Activated gamma-delta T cell treated with Interleukin-2 at 50 U/mL for 16 hours (primary cell): ENCODE measurements at regions not wholly inside any gene's neighbourhood (a gene's known extent, or its start where the extent isn't known, plus 50 kb on each side); places are given as distances from the start of the nearest gene placed in this dataset.

Experiments
- DNase-seq: peaks from one replicate; pipeline ENCODE4 v3.0.0-alpha.2; 2020

- DNase-seq, result no peak
Observed at GRCh38 chr5:125834438-125835115, 588.6 kb upstream of the GRAMD2B start.

- DNase-seq, result no peak
Observed at GRCh38 chr5:125835293-125836172, 587.7 kb upstream of the GRAMD2B start.

DNA sequence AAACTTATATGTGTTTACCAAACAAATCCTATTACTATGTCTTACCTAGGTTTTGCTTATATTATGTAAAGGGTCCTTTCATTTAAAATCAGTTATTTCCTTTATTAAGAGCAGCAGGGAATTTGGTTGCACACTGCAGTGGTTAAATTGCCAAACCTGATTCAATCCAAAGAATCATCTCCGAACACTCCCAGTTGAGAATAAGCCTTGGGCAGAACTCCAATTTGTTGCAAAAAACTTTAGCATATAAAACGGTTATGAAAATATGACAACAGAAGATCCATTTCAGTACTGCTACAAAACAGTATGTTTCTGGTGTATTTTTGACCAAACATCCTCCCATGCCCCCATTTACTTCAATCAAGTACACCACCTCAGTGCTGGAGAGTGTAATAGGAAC is 587.0 kb upstream of the GRAMD2B start:
- no peak for DNase-seq

- no peak for DNase-seq
Observed at GRCh38 chr5:125837866-125838265, 585.3 kb upstream of the GRAMD2B start.

GRCh38 chr5:125847561-125847960 is 575.6 kb upstream of the GRAMD2B start:
- no peak for DNase-seq

DNA sequence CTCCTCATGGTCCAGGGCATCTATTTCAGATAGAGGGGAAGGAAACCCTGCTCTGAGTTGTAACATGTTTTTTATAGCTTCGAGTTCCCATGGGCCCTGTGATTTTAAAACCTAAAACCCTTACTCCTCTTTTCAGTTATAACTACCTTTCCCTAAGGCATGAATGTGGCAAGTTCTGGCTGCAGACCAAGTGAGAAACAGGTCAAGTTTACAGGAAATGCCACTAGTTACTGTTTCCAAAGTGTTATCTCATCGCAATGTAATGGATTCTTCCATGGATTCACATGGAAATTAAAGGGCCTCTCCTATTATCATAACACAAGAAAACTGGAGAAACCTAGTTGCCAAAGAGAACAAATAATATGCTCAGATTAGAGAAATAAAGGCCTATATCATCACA is 574.5 kb upstream of the GRAMD2B start:
- DNase-seq, result no peak

- DNase-seq, result no peak
Observed at GRCh38 chr5:125856949-125857348, 566.3 kb upstream of the GRAMD2B start.

GRCh38 chr5:125863579-125863978 is 559.6 kb upstream of the GRAMD2B start:
- DNase-seq, result no peak

DNA sequence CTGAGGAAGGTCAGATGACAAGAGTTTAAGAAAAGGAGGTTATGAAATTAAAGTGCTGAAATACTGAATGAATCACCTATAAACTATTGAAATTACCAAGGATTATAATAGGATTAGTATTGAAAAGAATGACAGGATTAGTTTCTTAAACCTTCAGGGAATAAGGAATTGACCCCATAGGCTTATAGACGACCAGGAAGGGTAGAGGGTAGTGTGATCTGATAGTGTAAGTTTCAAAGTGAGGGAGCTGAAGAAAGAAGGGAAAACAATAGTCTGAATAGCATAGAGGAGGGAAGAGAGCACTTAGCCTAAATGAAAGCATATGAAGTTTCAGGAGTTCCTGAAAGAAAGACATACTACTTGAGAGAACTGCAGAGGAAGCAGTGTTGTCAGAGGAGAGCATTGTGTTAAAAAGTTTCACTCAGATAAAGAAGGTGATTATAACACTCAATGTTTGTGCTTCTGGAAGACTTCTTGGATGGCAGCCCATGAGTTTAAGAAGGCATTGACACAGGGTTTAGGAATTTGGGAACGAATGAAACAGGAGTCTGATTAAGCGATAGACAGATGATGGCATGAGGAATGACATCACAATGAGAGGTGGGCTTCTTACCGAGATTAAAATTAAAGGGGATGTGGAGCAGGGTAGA is 557.9 kb upstream of the GRAMD2B start:
- no peak for DNase-seq

DNA sequence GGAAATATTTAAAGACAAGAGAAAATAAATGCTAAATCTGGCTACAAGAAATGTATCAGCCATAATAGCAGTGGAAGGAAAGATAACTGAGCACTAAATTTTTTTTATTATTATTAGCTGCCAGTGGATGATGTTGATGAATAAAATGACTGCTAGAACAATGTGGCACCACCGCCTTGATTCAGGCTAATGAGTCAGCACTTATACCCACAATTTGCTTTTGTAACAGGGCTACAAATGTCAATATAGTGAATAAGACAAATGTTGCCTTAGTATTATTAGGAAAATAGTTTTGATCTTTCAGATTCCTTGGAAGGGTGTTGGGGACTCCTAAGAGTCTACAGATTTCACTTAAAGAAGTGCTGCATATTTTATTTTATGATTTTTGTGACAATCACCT is 555.2 kb upstream of the GRAMD2B start:
- DNase-seq, result no peak

GRCh38 chr5:125870256-125870655 is 553.0 kb upstream of the GRAMD2B start:
- no peak for DNase-seq

- no peak for DNase-seq
Observed at GRCh38 chr5:125874057-125874456, 549.2 kb upstream of the GRAMD2B start.

GRCh38 chr5:125874717-125875116 is 548.5 kb upstream of the GRAMD2B start:
- DNase-seq, result no peak

- no peak for DNase-seq
Observed at GRCh38 chr5:125877248-125877647, 546.0 kb upstream of the GRAMD2B start.

GRCh38 chr5:125882061-125882460 is 541.1 kb upstream of the GRAMD2B start:
- no peak for DNase-seq

DNA sequence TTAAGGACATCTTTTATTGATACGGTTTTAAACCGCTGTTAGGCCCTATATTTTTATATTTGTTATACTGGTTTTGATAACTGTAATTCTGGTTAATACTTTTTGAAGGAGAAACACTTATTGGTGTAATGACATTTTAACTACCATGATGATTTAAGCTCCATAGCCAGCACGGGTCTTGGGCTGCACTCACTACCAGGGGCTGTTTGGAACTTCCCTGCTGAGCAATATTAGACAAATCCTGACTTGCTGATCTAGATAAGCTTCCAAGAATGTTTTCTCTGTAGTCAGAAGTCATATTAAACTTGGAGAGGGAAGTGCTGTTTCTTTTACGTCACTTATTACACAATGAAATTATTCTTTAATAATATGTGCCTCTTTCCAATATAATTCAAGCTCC is 540.0 kb upstream of the GRAMD2B start:
- DNase-seq, result no peak

DNA sequence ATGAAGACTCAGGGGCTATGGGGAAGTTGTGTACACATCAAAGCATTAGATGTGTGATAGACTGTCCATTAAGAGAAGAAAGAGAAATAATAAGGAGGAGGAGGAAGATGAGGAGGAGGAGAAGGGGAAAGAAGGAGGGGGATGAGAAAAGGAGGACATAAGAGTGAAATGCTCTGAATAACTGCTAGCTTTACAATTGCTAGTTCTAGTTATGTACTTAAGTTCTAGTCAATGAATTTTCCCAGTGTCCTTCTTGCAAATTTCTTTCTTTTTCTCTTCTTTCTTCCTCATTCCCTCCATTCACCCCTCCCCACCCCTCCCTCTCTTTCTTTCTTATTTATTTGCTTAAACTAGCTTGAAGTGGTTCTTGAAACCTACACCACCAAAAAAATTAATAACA is 534.9 kb upstream of the GRAMD2B start:
- DNase-seq, result no peak

- DNase-seq, result no peak
Observed at GRCh38 chr5:125890511-125890931, 532.7 kb upstream of the GRAMD2B start.

DNA sequence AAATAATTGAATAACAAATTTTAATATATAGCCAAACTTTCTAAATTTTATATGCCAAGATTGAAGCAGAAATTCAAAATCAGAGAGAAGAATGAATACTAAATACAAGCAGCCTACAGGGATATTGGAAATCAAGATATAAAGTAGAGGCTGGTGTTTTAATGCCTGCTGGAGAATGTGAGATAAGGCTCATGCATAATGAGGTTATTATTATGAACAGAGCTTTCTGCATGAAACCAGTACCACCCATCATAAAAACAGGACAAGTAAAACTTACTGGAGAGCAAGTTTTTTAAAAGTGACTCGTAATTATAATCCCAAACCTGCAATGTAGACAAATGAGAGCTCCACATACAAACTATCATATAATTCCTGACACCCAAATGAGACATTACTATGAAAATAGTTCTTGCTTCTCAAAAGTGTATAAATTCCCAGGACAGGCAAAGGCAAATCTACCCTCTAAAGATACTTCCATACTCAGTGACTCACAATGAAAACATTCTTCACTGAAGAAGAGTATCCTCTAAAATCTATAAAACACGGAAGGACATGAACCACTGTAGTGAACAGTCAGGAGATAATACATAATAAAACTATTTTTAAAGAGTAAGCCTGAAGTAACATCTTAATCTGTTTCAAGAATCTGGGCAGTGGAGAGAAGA is 532.0 kb upstream of the GRAMD2B start:
- DNase-seq, result no peak

DNA sequence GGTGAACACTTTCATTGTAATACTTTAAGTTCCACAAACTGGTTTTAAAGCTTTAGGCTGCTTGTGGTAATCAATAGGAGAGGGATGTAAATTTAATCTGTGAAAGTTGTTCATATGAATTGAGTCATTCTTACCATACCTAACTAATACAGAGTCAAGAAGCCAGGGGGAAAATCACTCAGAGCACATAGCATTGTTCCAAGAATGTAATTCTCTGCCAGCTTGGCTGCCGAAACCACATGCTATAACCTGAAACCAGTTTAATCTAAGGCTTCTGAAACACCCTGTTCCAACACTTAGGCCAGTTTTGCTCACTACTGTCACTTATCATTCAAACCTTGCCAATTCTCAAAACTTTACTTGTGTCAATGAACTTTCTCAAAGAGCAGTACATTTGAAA is 528.8 kb upstream of the GRAMD2B start:
- no peak for DNase-seq

- no peak for DNase-seq
Observed at GRCh38 chr5:125896368-125896767, 526.8 kb upstream of the GRAMD2B start.

- DNase-seq, result no peak
Observed at GRCh38 chr5:125897089-125897488, 526.1 kb upstream of the GRAMD2B start.

DNA sequence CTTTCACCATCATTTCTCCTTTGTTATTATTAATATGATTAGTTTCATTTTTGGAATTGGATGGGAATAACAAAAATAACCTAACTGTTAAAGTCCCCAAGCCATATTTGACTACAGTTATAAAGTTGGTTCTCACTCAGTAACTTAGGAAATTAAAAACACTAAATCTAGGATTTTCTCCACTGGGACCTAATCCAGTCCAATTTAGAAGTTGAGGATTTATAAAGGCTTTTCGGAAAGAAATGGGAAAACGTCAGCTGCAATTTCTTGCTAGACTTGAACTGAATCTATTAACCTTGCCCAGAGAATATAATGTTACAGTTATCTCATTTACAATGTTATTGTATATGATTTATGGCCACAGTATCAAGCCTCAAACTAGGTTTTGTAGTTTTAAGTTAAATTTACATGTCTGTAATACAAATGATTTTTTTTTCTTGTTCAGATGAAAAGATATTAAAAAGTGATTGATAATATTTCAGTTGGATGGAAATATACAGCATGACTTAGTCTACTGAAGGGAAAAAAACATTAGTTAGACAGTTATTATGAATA is 524.3 kb upstream of the GRAMD2B start:
- no peak for DNase-seq
